PFSK-1 (cell line): ENCODE measurements at regions not wholly inside any gene's neighbourhood (a gene's known extent, or its start where the extent isn't known, plus 50 kb on each side); places are given as distances from the start of the nearest gene placed in this dataset.
A peak's percentile ranks its signal among the peaks of the same experiment; 100 is the strongest.

Experiments
- FOXP2 ChIP-seq: optimal IDR thresholded peaks from 2 replicates; pipeline ENCODE3; 2011; ENCODE audit warnings: borderline replicate concordance, control low read depth, inconsistent platforms; ENCODE audit not compliant: insufficient read depth; ENCODE audit errors: extremely low read length, extremely low read depth
- POLR2AphosphoS5 ChIP-seq: IDR thresholded peaks from 2 replicates; pipeline ENCODE4 v1.6.1; 2012; ENCODE audit warnings: low read depth, mild to moderate bottlenecking, control low read depth, low read length, moderate library complexity
- REST ChIP-seq, 2 experiments: IDR thresholded peaks; 2 replicates each; pipeline versions ENCODE4 v1.6.1 to v1.8.0; 2011 to 2012; ENCODE audit warnings: low read depth in 2 of 2, low read length in 2 of 2, control low read depth in 1 of 2, inconsistent platforms in 1 of 2, mild to moderate bottlenecking in 1 of 2, moderate library complexity in 1 of 2; ENCODE audit not compliant: insufficient read depth in 1 of 2
- SIN3A ChIP-seq: IDR thresholded peaks from 2 replicates; pipeline ENCODE4 v1.6.1; 2012; ENCODE audit warnings: mild to moderate bottlenecking, low read length, moderate library complexity, borderline replicate concordance; ENCODE audit not compliant: insufficient read depth
- TAF1 ChIP-seq: IDR thresholded peaks from 2 replicates; pipeline ENCODE4 v1.6.1; 2012; ENCODE audit warnings: low read length, control low read depth, borderline replicate concordance; ENCODE audit not compliant: insufficient read depth

GRCh38 chr2:45131587-45131986 lies 122.3 kb upstream of the SIX2 start:
- TF ChIP-seq REST (IDR thresholded peaks at IDR 0.05; ENCODE audit: insufficient read depth in 1 of 2, low read depth in 2 of 2, low read length in 2 of 2) (no peak), FOXP2 (no peak), POLR2AphosphoS5 (no peak), TAF1 (no peak), SIN3A (no peak)

- TF ChIP-seq REST (IDR thresholded peaks at IDR 0.05; ENCODE audit: insufficient read depth in 1 of 2, low read depth in 2 of 2, low read length in 2 of 2): no peak
- no peak for TF ChIP-seq SIN3A
- no peak for TF ChIP-seq POLR2AphosphoS5
- no peak for TF ChIP-seq TAF1
- TF ChIP-seq FOXP2: no peak
Observed at GRCh38 chr2:45130736-45131135, 121.5 kb upstream of the SIX2 start.

- TF ChIP-seq SIN3A (0 out of 2 replicates have a peak, but pooled peaks have one; percentile 34), REST (IDR thresholded peaks at IDR 0.05; ENCODE audit: insufficient read depth in 1 of 2, low read depth in 2 of 2, low read length in 2 of 2) (0 out of 4 replicates have a peak, but pooled peaks of 1 of the 2 experiments have one; percentile 53), FOXP2 (no peak)
Observed at GRCh38 chr2:45128580-45128997, 119.3 kb upstream of the SIX2 start.

GRCh38 chr2:45127891-45128290 lies 118.6 kb upstream of the SIX2 start:
- TF ChIP-seq POLR2AphosphoS5: no peak
- TF ChIP-seq REST (IDR thresholded peaks at IDR 0.05; ENCODE audit: insufficient read depth in 1 of 2, low read depth in 2 of 2, low read length in 2 of 2): no peak
- TF ChIP-seq FOXP2: no peak
- TF ChIP-seq SIN3A: no peak
- TF ChIP-seq TAF1: no peak

- TF ChIP-seq REST (IDR thresholded peaks at IDR 0.05; ENCODE audit: insufficient read depth in 1 of 2, low read depth in 2 of 2, low read length in 2 of 2) (no peak), SIN3A (no peak), FOXP2 (no peak), POLR2AphosphoS5 (no peak), TAF1 (no peak)
Observed at GRCh38 chr2:45127321-45127720, 118.1 kb upstream of the SIX2 start.
